OCI-LY1 (cell line): ENCODE measurements at regions not wholly inside any gene's neighbourhood (a gene's known extent, or its start where the extent isn't known, plus 50 kb on each side); places are given as distances from the start of the nearest gene placed in this dataset.

Source experiments
- EZH2 ChIP-seq: fragments of 200-600 bp; sonication (generic), shearing (Covaris generic); IDR thresholded peaks from 2 replicates; pipeline ENCODE4 v1.8.0; 2017; ENCODE audit warnings: borderline replicate concordance, mixed run types, mild to moderate bottlenecking, antibody characterized with exemption, low read length, moderate library complexity, mixed read lengths
- TF ChIP-seq, protein P1 (sequence below): fragments of 200-600 bp; sonication (generic), shearing (Covaris generic); IDR thresholded peaks from 2 replicates; pipeline ENCODE4 v1.5.1; 2017; ENCODE audit warnings: mild to moderate bottlenecking, antibody characterized with exemption, low read length, moderate library complexity, mixed read lengths

DNA sequence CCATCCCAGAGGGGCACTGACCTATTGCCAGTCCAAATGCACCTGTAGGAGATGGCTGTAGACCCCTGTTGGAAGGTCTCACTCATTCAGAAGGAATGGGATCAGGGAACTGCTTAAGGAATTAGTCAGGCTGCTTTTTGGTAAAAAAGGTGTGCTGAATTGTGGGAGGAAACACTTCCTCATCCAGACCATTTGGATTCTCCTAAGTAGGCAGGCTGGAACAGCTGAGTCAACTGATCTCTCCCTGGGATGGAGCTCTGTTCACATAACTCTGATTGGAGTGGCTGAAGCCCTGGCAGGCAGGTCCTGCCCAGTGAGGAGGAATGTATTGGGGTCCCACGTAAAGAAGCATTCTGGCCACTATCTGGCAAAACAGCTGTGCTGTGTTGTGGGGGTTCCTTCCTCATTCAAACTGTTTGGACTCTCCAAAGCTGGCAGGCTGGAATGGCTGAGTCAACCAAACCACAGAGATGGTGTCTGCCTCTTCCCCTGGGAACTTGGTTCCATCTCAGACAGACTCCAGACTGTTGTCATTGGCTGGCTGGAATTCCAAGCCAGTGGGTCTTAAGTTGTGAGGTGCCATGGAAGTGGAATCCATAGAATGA is 70.7 kb upstream of the PDC start:
- TF ChIP-seq, protein P1, sequence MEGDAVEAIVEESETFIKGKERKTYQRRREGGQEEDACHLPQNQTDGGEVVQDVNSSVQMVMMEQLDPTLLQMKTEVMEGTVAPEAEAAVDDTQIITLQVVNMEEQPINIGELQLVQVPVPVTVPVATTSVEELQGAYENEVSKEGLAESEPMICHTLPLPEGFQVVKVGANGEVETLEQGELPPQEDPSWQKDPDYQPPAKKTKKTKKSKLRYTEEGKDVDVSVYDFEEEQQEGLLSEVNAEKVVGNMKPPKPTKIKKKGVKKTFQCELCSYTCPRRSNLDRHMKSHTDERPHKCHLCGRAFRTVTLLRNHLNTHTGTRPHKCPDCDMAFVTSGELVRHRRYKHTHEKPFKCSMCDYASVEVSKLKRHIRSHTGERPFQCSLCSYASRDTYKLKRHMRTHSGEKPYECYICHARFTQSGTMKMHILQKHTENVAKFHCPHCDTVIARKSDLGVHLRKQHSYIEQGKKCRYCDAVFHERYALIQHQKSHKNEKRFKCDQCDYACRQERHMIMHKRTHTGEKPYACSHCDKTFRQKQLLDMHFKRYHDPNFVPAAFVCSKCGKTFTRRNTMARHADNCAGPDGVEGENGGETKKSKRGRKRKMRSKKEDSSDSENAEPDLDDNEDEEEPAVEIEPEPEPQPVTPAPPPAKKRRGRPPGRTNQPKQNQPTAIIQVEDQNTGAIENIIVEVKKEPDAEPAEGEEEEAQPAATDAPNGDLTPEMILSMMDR: no peak
- no peak for TF ChIP-seq EZH2
